SK-N-SH (cell line): ENCODE measurements at regions not wholly inside any gene's neighbourhood (a gene's known extent, or its start where the extent isn't known, plus 50 kb on each side); places are given as distances from the start of the nearest gene placed in this dataset.

Source experiments
- CTCF ChIA-PET: fragments of 300-600, 350-600 bp; formaldehyde crosslinking; extraction: SDS; loops from one replicate; lab custom pipeline; 2021; lab: Yijun Ruan, JAX
- POLR2A ChIA-PET: fragments of 350-600 bp; sonication (Branson Sonifier 250); formaldehyde crosslinking; extraction: SDS; loops from one replicate; lab custom pipeline; 2020; ENCODE audit warnings: antibody characterized with exemption, inconsistent platforms; lab: Yijun Ruan, JAX
- DNase-seq: peaks from one replicate; pipeline ENCODE4 v3.0.0; 2012
- H2AFZ ChIP-seq: fragments of 200-600 bp; sonication (generic); 2 replicates; pipeline ENCODE4 v1.8.1; 2016; ENCODE audit warnings: antibody characterized with exemption, mild to moderate bottlenecking, low read depth
- H3F3A ChIP-seq: fragments of 200-600 bp; sonication (generic); replicated peaks from 2 replicates; pipeline ENCODE3; 2016; ENCODE audit warnings: antibody characterized with exemption, mild to moderate bottlenecking; ENCODE audit not compliant: insufficient read depth
- H3K27ac ChIP-seq, 2 experiments: fragments of 200-500 bp in 1 of 2; fragments of 200-600 bp in 1 of 2; sonication (Bioruptor generic) in 1 of 2; sonication (generic), shearing (Covaris generic) in 1 of 2; 2 replicates each; pipeline versions ENCODE4 v1.5.1 to v1.6.1; 2014 to 2016; ENCODE audit warnings: low read depth in 2 of 2, inconsistent platforms in 1 of 2, low read length in 1 of 2, mild to moderate bottlenecking in 1 of 2, mixed read lengths in 1 of 2
- H3K27me3 ChIP-seq: fragments of 200-600 bp; sonication (generic), shearing (Covaris generic); 2 replicates; pipeline ENCODE4 v1.6.1; 2016; ENCODE audit warnings: mixed run types; ENCODE audit not compliant: insufficient read depth
- H3K36me3 ChIP-seq, 2 experiments: fragments of 200-500 bp in 1 of 2; fragments of 200-600 bp in 1 of 2; sonication (Bioruptor generic) in 1 of 2; sonication (generic) in 1 of 2; replicated peaks in 1 of 2; 2 replicates each; pipeline versions ENCODE3 to v1.5.1; 2014 to 2016; ENCODE audit warnings: low read length in 1 of 2, mild to moderate bottlenecking in 1 of 2; ENCODE audit not compliant: insufficient read depth in 2 of 2, control insufficient read depth in 1 of 2
- H3K4me1 ChIP-seq, 2 experiments: fragments of 200-500 bp in 1 of 2; fragments of 200-600 bp in 1 of 2; sonication (Bioruptor generic) in 1 of 2; sonication (generic), shearing (Covaris generic) in 1 of 2; 2 replicates each; pipeline versions ENCODE4 v1.5.1 to v1.6.1; 2014 to 2016; ENCODE audit warnings: low read depth in 1 of 2, low read length in 1 of 2, mixed run types in 1 of 2; ENCODE audit not compliant: insufficient read depth in 2 of 2, control insufficient read depth in 1 of 2
- H3K4me2 ChIP-seq: fragments of 200-600 bp; sonication (generic), shearing (Covaris generic); 2 replicates; pipeline ENCODE4 v1.6.1; 2017; ENCODE audit warnings: mixed run types
- H3K4me3 ChIP-seq, 2 experiments: fragments of 200-500 bp in 1 of 2; fragments of 200-600 bp in 1 of 2; sonication (Bioruptor generic) in 1 of 2; sonication (generic), shearing (Covaris generic) in 1 of 2; 2 replicates each; pipeline versions ENCODE4 v1.5.1 to v1.8.1; 2014 to 2016; ENCODE audit warnings: low read depth in 2 of 2, inconsistent platforms in 1 of 2, low read length in 1 of 2, mild to moderate bottlenecking in 1 of 2, mixed read lengths in 1 of 2, moderate library complexity in 1 of 2
- H3K79me2 ChIP-seq: fragments of 200-600 bp; sonication (generic); 2 replicates; pipeline ENCODE4 v1.8.1; 2017; ENCODE audit warnings: mild to moderate bottlenecking; ENCODE audit not compliant: insufficient read depth
- H3K9ac ChIP-seq: fragments of 200-600 bp; sonication (generic); 2 replicates; pipeline ENCODE4 v1.6.1; 2017; ENCODE audit warnings: mixed run types
- H3K9me2 ChIP-seq: fragments of 200-600 bp; sonication (generic); 2 replicates; pipeline ENCODE4 v1.6.1; 2017; ENCODE audit warnings: mixed run types
- H3K9me3 ChIP-seq: fragments of 200-600 bp; sonication (generic); 2 replicates; pipeline ENCODE4 v1.6.1; 2017; ENCODE audit warnings: mixed run types, mild to moderate bottlenecking, moderate library complexity
- H4K20me1 ChIP-seq: fragments of 200-600 bp; sonication (generic); 2 replicates; pipeline ENCODE4 v1.6.1; 2017; ENCODE audit warnings: mild to moderate bottlenecking, mixed run types; ENCODE audit not compliant: insufficient read depth
- CHD2 ChIP-seq: fragments of 150-350 bp; IDR thresholded peaks from 2 replicates; pipeline ENCODE4 v1.6.1; 2018; ENCODE audit warnings: low read length; ENCODE audit not compliant: partially characterized antibody
- ELF1 ChIP-seq: IDR thresholded peaks from 2 replicates; pipeline ENCODE4 v1.4.0; 2012
- EP300 ChIP-seq, 2 experiments: IDR thresholded peaks; 2 replicates each; pipeline versions ENCODE4 v1.4.0 to v1.6.1; 2012; ENCODE audit warnings: borderline replicate concordance in 1 of 2, low read depth in 1 of 2, low read length in 1 of 2
- FOSL2 ChIP-seq: IDR thresholded peaks from 2 replicates; pipeline ENCODE4 v1.4.0; 2012; ENCODE audit warnings: low read depth, mild to moderate bottlenecking, moderate library complexity, borderline replicate concordance
- FOXM1 ChIP-seq: IDR thresholded peaks from 2 replicates; pipeline ENCODE4 v1.4.0; 2012; ENCODE audit warnings: low read depth, mild to moderate bottlenecking
- GATA2 ChIP-seq: sonication (generic); formaldehyde crosslinking; IDR thresholded peaks from 2 replicates; pipeline ENCODE4 v1.5.0; 2020; ENCODE audit warnings: mild to moderate bottlenecking, missing genetic modification reagents
- JUND ChIP-seq: IDR thresholded peaks from 2 replicates; pipeline ENCODE4 v1.4.0; 2012
- MAX ChIP-seq: IDR thresholded peaks from 2 replicates; pipeline ENCODE4 v1.4.0; 2012; ENCODE audit warnings: low read depth
- MEF2A ChIP-seq: IDR thresholded peaks from 2 replicates; pipeline ENCODE4 v1.4.0; 2012; ENCODE audit warnings: low read depth, borderline replicate concordance
- MXI1 ChIP-seq: IDR thresholded peaks from 2 replicates; pipeline ENCODE4 v1.6.1; 2012; ENCODE audit warnings: mild to moderate bottlenecking, low read depth, low read length, improper control_type of control experiment
- NFIC ChIP-seq: IDR thresholded peaks from 2 replicates; pipeline ENCODE4 v1.4.0; 2012; ENCODE audit warnings: borderline replicate concordance
- RAD21 ChIP-seq: IDR thresholded peaks from 2 replicates; pipeline ENCODE4 v1.6.1; 2012; ENCODE audit warnings: mild to moderate bottlenecking, low read length
- RCOR1 ChIP-seq: fragments of 150-350 bp; IDR thresholded peaks from 2 replicates; pipeline ENCODE4 v1.6.1; 2017; ENCODE audit warnings: antibody characterized with exemption, low read length
- RFX5 ChIP-seq: IDR thresholded peaks from 2 replicates; pipeline ENCODE4 v1.6.1; 2012; ENCODE audit warnings: mild to moderate bottlenecking, improper control_type of control experiment, low read length
- RXRA ChIP-seq: IDR thresholded peaks from 2 replicates; pipeline ENCODE4 v1.4.0; 2012; ENCODE audit warnings: low read depth, mild to moderate bottlenecking, borderline replicate concordance
- SIN3A ChIP-seq: IDR thresholded peaks from 2 replicates; pipeline ENCODE4 v1.6.1; 2012; ENCODE audit warnings: low read depth, mild to moderate bottlenecking, low read length, moderate library complexity, borderline replicate concordance
- SMC3 ChIP-seq: IDR thresholded peaks from 2 replicates; pipeline ENCODE4 v1.6.1; 2012; ENCODE audit warnings: low read depth, low read length, improper control_type of control experiment
- TAF1 ChIP-seq: IDR thresholded peaks from 2 replicates; pipeline ENCODE4 v1.6.1; 2012; ENCODE audit warnings: low read depth, mild to moderate bottlenecking, low read length, moderate library complexity, borderline replicate concordance
- TCF12 ChIP-seq: IDR thresholded peaks from 2 replicates; pipeline ENCODE4 v1.4.0; 2012
- TEAD4 ChIP-seq: IDR thresholded peaks from 2 replicates; pipeline ENCODE4 v1.4.0; 2012; ENCODE audit warnings: mild to moderate bottlenecking, borderline replicate concordance; ENCODE audit not compliant: insufficient read depth
- ZBTB33 ChIP-seq: IDR thresholded peaks from 2 replicates; pipeline ENCODE4 v1.4.0; 2012; ENCODE audit warnings: low read depth, borderline replicate concordance
- WGBS: methylation state at CpG from one replicate; pipeline ENCODE4 v1.1.6; 2017; ENCODE audit warnings: low lambda C conversion rate; 5-methylcytosine and 5-hydroxymethylcytosine counted together
- TF ChIP-seq, protein P1 (sequence below): fragments of 150-350 bp; IDR thresholded peaks from 2 replicates; pipeline ENCODE4 v1.6.1; 2017; ENCODE audit warnings: antibody characterized with exemption, low read length, low read depth, borderline replicate concordance
- TF ChIP-seq, protein P2 (sequence below): IDR thresholded peaks from 2 replicates; pipeline ENCODE4 v1.4.0; 2012; ENCODE audit warnings: low read depth, borderline replicate concordance
- TF ChIP-seq, protein P3 (sequence below): IDR thresholded peaks from 2 replicates; pipeline ENCODE4 v1.6.1; 2012; ENCODE audit warnings: mild to moderate bottlenecking, low read depth, low read length, moderate library complexity
- TF ChIP-seq, protein P4 (sequence below): IDR thresholded peaks from 2 replicates; pipeline ENCODE4; 2012

DNA sequence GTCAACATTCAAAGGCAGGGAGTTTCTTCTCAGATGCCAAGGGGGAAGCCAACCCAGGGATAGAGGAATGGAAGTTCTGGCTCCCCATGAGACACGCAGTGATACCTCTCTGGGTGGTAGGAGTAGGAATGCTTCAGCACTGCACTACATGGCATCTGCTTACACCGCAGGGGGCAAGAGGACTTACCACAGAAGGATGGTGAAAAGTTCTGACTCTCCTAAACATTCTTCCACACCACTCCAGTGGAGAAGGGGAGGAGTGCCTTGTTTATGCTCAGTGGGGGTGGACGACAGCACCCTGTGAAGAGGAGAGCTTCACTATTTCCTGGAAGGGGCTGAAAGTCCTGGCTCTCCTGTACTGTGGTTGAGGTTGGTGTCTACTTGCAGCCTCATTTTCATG lies 1011.3 kb upstream of the WWC1 start (continued):
- TF ChIP-seq GATA2: no peak
- no peak for TF ChIP-seq NFIC
- no peak for TF ChIP-seq ZBTB33
- TF ChIP-seq RFX5: no peak
- TF ChIP-seq RXRA: no peak
- TF ChIP-seq TCF12: no peak
- TF ChIP-seq SIN3A: no peak

GRCh38 chr5:167281925-167282324 lies 1009.5 kb upstream of the WWC1 start:
- Histone ChIP-seq H3F3A (peaks cover 4% of the 10 kb centered on the region), H3K9ac (no peak overlapping the region), H2AFZ (no peak overlapping the region), H3K9me3 (no peaks in the 10 kb centered on the region), H3K4me1 (no peaks in the 10 kb centered on the region), H4K20me1 (no peaks in the 10 kb centered on the region), H3K27me3 (no peaks in the 10 kb centered on the region), H3K36me3 (no peaks in the 10 kb centered on the region), H3K27ac (no peak overlapping the region), H3K4me2 (no peak overlapping the region), H3K9me2 (no peaks in the 10 kb centered on the region), H3K4me3 (no peak overlapping the region), H3K79me2 (no peaks in the 10 kb centered on the region)
- WGBS: 85% methylated on average over 3 of the region's 3 CpGs
- TF ChIP-seq FOXM1 (no peak), MEF2A (no peak), TEAD4 (no peak), MAX (no peak), GATA2 (no peak), FOSL2 (no peak), CHD2 (no peak), TAF1 (no peak), MXI1 (no peak), EP300 (IDR thresholded peaks at IDR 0.05; ENCODE audit: borderline replicate concordance in 1 of 2, low read depth in 1 of 2, low read length in 1 of 2) (no peak), ELF1 (no peak), SIN3A (no peak), JUND (no peak), RAD21 (no peak), RCOR1 (no peak), SMC3 (no peak)
- TF ChIP-seq, protein P1, sequence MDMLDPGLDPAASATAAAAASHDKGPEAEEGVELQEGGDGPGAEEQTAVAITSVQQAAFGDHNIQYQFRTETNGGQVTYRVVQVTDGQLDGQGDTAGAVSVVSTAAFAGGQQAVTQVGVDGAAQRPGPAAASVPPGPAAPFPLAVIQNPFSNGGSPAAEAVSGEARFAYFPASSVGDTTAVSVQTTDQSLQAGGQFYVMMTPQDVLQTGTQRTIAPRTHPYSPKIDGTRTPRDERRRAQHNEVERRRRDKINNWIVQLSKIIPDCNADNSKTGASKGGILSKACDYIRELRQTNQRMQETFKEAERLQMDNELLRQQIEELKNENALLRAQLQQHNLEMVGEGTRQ: no peak
- TF ChIP-seq, protein P2, sequence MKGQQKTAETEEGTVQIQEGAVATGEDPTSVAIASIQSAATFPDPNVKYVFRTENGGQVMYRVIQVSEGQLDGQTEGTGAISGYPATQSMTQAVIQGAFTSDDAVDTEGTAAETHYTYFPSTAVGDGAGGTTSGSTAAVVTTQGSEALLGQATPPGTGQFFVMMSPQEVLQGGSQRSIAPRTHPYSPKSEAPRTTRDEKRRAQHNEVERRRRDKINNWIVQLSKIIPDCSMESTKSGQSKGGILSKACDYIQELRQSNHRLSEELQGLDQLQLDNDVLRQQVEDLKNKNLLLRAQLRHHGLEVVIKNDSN: no peak
- TF ChIP-seq, protein P3, sequence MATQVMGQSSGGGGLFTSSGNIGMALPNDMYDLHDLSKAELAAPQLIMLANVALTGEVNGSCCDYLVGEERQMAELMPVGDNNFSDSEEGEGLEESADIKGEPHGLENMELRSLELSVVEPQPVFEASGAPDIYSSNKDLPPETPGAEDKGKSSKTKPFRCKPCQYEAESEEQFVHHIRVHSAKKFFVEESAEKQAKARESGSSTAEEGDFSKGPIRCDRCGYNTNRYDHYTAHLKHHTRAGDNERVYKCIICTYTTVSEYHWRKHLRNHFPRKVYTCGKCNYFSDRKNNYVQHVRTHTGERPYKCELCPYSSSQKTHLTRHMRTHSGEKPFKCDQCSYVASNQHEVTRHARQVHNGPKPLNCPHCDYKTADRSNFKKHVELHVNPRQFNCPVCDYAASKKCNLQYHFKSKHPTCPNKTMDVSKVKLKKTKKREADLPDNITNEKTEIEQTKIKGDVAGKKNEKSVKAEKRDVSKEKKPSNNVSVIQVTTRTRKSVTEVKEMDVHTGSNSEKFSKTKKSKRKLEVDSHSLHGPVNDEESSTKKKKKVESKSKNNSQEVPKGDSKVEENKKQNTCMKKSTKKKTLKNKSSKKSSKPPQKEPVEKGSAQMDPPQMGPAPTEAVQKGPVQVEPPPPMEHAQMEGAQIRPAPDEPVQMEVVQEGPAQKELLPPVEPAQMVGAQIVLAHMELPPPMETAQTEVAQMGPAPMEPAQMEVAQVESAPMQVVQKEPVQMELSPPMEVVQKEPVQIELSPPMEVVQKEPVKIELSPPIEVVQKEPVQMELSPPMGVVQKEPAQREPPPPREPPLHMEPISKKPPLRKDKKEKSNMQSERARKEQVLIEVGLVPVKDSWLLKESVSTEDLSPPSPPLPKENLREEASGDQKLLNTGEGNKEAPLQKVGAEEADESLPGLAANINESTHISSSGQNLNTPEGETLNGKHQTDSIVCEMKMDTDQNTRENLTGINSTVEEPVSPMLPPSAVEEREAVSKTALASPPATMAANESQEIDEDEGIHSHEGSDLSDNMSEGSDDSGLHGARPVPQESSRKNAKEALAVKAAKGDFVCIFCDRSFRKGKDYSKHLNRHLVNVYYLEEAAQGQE: no peak
- TF ChIP-seq, protein P4, sequence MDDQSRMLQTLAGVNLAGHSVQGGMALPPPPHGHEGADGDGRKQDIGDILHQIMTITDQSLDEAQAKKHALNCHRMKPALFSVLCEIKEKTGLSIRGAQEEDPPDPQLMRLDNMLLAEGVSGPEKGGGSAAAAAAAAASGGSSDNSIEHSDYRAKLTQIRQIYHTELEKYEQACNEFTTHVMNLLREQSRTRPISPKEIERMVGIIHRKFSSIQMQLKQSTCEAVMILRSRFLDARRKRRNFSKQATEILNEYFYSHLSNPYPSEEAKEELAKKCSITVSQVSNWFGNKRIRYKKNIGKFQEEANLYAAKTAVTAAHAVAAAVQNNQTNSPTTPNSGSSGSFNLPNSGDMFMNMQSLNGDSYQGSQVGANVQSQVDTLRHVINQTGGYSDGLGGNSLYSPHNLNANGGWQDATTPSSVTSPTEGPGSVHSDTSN: no peak
- no peak for DNase-seq
- ChIA-PET POLR2A (no interaction called here), CTCF (interaction anchor here (1.6 kb wide), 1 partner anchor 11 kb away, joined by 3 read pairs; no protein-coding TSS in a partner anchor)
